A549 (cell line): ENCODE measurements at regions not wholly inside any gene's neighbourhood (a gene's known extent, or its start where the extent isn't known, plus 50 kb on each side); places are given as distances from the start of the nearest gene placed in this dataset.

Experiments
- ATAC-seq, 2 experiments: fragments of 200-7000 bp in 1 of 2; fragments of >200 bp in 1 of 2; cut with Nextera tagmentation in 1 of 2; cut with Tn5 transposase in 1 of 2; 3 replicates each; pipeline versions ENCODE4 v1.8.0 to v1.9.1; 2018 to 2020; ENCODE audit warnings: mild to moderate bottlenecking in 1 of 2, moderate library complexity in 1 of 2
- CTCF ChIA-PET: fragments of 300-600 bp; sonication (Branson Sonifier 250); formaldehyde crosslinking; extraction: SDS; loops from one replicate; lab custom pipeline; 2021; ENCODE audit warnings: antibody characterized with exemption, inconsistent platforms; lab: Yijun Ruan, JAX
- POLR2A ChIA-PET: fragments of 350-600 bp; formaldehyde crosslinking; extraction: SDS; loops from one replicate; lab custom pipeline; 2021; ENCODE audit warnings: antibody characterized with exemption, inconsistent platforms; lab: Yijun Ruan, JAX
- DNase-seq, 2 experiments: peaks; one replicate each; pipeline versions ENCODE4 v3.0.0 to v3.0.0-alpha.2; 2011 to 2016; ENCODE audit warnings: low read depth in 1 of 2, low spot score in 1 of 2
- FAIRE-seq: peaks from 2 replicates; lab custom pipeline; 2011; peaks lifted over from hg19 to GRCh38; lab: Jason Lieb, UNC
- H3K27ac ChIP-seq, 2 experiments: fragments of >200 bp; sonication (Bioruptor Twin); formaldehyde crosslinking; 3 replicates each; pipeline ENCODE4 v1.5.1; 2016 to 2017
- H3K4me1 ChIP-seq: fragments of >200 bp; sonication (Bioruptor Twin); formaldehyde crosslinking; 3 replicates; pipeline ENCODE4 v1.6.1; 2016
- H3K4me2 ChIP-seq: fragments of >200 bp; sonication (Bioruptor Twin); formaldehyde crosslinking; 3 replicates; pipeline ENCODE4 v1.6.1; 2016
- H3K4me3 ChIP-seq: fragments of >200 bp; sonication (Bioruptor Twin); formaldehyde crosslinking; 3 replicates; pipeline ENCODE4 v1.5.1; 2016
- H3K9me3 ChIP-seq: fragments of >200 bp; sonication (Bioruptor Twin); formaldehyde crosslinking; 3 replicates; pipeline ENCODE4 v1.6.1; 2016
- ELK1 ChIP-seq: fragments of 150-350 bp; IDR thresholded peaks from 2 replicates; pipeline ENCODE4 v1.6.1; 2014; ENCODE audit warnings: low read depth, mild to moderate bottlenecking, low read length
- FOXS1 ChIP-seq: fragments of 250-450 bp; sonication (Bioruptor Pico); IDR thresholded peaks from 2 replicates; pipeline ENCODE4 v1.5.0; 2020; ENCODE audit warnings: mild to moderate bottlenecking, moderate library complexity
- GATA3 ChIP-seq: IDR thresholded peaks from 2 replicates; pipeline ENCODE4 v1.6.1; 2012; ENCODE audit warnings: borderline replicate concordance
- HES2 ChIP-seq: fragments of >200 bp; sonication (Bioruptor Twin); formaldehyde crosslinking; IDR thresholded peaks from 2 replicates; pipeline ENCODE4 v1.6.1; 2016
- HOXB13 ChIP-seq: fragments of 250-450 bp; sonication (Bioruptor Pico); IDR thresholded peaks from 2 replicates; pipeline ENCODE4 v1.5.0; 2020; ENCODE audit warnings: low read depth, mild to moderate bottlenecking, moderate library complexity
- JUN ChIP-seq, 2 experiments: fragments of >200 bp; sonication (Bioruptor Twin); formaldehyde crosslinking; IDR thresholded peaks; 2 replicates in 1 of 2; 3 replicates in 1 of 2; pipeline ENCODE4 v1.6.1; 2016 to 2017
- MAFK ChIP-seq: fragments of 450-650 bp; IDR thresholded peaks from 2 replicates; pipeline ENCODE4 v1.6.1; 2014; ENCODE audit not compliant: partially characterized antibody
- MAZ ChIP-seq: fragments of 150-350 bp; IDR thresholded peaks from 2 replicates; pipeline ENCODE4 v1.6.1; 2014; ENCODE audit warnings: antibody characterized with exemption, low read depth, low read length, borderline replicate concordance
- MYC ChIP-seq: IDR thresholded peaks from 2 replicates; pipeline ENCODE4 v1.6.1; 2012; ENCODE audit warnings: mild to moderate bottlenecking, inconsistent platforms, low read length, improper control_type of control experiment, borderline replicate concordance
- NPAS2 ChIP-seq: fragments of 250-450 bp; sonication (Bioruptor Pico); IDR thresholded peaks from 2 replicates; pipeline ENCODE4 v1.8.0; 2022; ENCODE audit warnings: mild to moderate bottlenecking, moderate library complexity, borderline replicate concordance
- PBX3 ChIP-seq: IDR thresholded peaks from 2 replicates; pipeline ENCODE4 v1.6.1; 2012
- POLR2AphosphoS2 ChIP-seq: conservative IDR thresholded peaks from 2 replicates; pipeline ENCODE4 v1.6.1; 2012; ENCODE audit warnings: low read length, improper control_type of control experiment, inconsistent platforms
- REST ChIP-seq: fragments of 200-600 bp; sonication (generic); IDR thresholded peaks from 2 replicates; pipeline ENCODE4 v1.6.1; 2016; ENCODE audit warnings: antibody characterized with exemption, mild to moderate bottlenecking, moderate library complexity
- RFX5 ChIP-seq: fragments of 450-650 bp; IDR thresholded peaks from 2 replicates; pipeline ENCODE4 v1.7.1; 2014; ENCODE audit warnings: antibody characterized with exemption, mild to moderate bottlenecking, moderate library complexity
- SREBF2 ChIP-seq: fragments of 450-650 bp; IDR thresholded peaks from 2 replicates; pipeline ENCODE4 v1.6.1; 2014; ENCODE audit warnings: mild to moderate bottlenecking, moderate library complexity
- TFCP2L1 ChIP-seq: fragments of 250-450 bp; sonication (Bioruptor Pico); IDR thresholded peaks from 2 replicates; pipeline ENCODE4 v1.5.0; 2021; ENCODE audit warnings: mild to moderate bottlenecking
- TP53 ChIP-seq: fragments of 250-450 bp; sonication (Bioruptor Pico); IDR thresholded peaks from 2 replicates; pipeline ENCODE4 v1.5.0; 2021; ENCODE audit warnings: mild to moderate bottlenecking, moderate library complexity
- ZC3H11A ChIP-seq: fragments of 450-650 bp; IDR thresholded peaks from 2 replicates; pipeline ENCODE4 v1.6.1; 2014; ENCODE audit warnings: antibody characterized with exemption, mild to moderate bottlenecking
- ZNF302 ChIP-seq: fragments of 250-450 bp; sonication (Bioruptor Pico); IDR thresholded peaks from 2 replicates; pipeline ENCODE4 v1.9.0; 2021; ENCODE audit warnings: inconsistent platforms, mild to moderate bottlenecking, moderate library complexity
- ZSCAN20 ChIP-seq: fragments of 250-450 bp; sonication (Bioruptor Pico); IDR thresholded peaks from 2 replicates; pipeline ENCODE4 v1.8.0; 2022; ENCODE audit warnings: mild to moderate bottlenecking, moderate library complexity
- WGBS: methylation state at CpG from one replicate; pipeline ENCODE4 v1.1.6; 2017; ENCODE audit errors: missing lambda C conversion rate; 5-methylcytosine and 5-hydroxymethylcytosine counted together

GRCh38 chr11:42975180-42975529 is 336.6 kb upstream of the API5 start (continued):
- TF ChIP-seq TFCP2L1 (no peak), HES2 (no peak), ZNF302 (CRISPR knock-in tag) (no peak), RFX5 (no peak), ELK1 (no peak), JUN (IDR thresholded peaks at IDR 0.05) (no peak), ZC3H11A (no peak), NPAS2 (CRISPR knock-in tag) (no peak)

GRCh38 chr11:42976636-42977217 is 335.1 kb upstream of the API5 start:
- 0% methylated on average over 1 of the region's 1 CpG for WGBS
- FAIRE-seq: no peak

More at GRCh38 chr11:42976636-42977217, 335.1 kb upstream of the API5 start:
- no peak overlapping the region for H3K27ac ChIP-seq
- POLR2A ChIA-PET: no interaction called here
- ATAC-seq (no peak), DNase-seq (no peak)
- no peaks in the 10 kb centered on the region for H3K9me3 ChIP-seq
- no peak overlapping the region for H3K4me2 ChIP-seq
- H3K4me3 ChIP-seq: no peak overlapping the region
- CTCF ChIA-PET: no interaction called here
- no peaks in the 10 kb centered on the region for H3K4me1 ChIP-seq
- TF ChIP-seq TP53 (CRISPR knock-in tag) (no peak), ZSCAN20 (CRISPR knock-in tag) (no peak), HOXB13 (no peak), REST (no peak), MAFK (no peak), MYC (no peak), POLR2AphosphoS2 (no peak), PBX3 (no peak), FOXS1 (no peak), SREBF2 (no peak), MAZ (no peak), ELK1 (no peak), GATA3 (no peak)
